ENCODE measurements at regions not wholly inside any gene's neighbourhood (a gene's known extent, or its start where the extent isn't known, plus 50 kb on each side); places are given as distances from the start of the nearest gene placed in this dataset.

GRCh38 chr16:9406038-9406712, 314.7 kb downstream of the HAPSTR1 start:
- H3K14ac ChIP-seq (ENCODE audit: low read length) = no peak overlapping the region
- H3K36me3 ChIP-seq (replicated peaks in 1 of 2; ENCODE audit: control insufficient read depth in 2 of 2, insufficient read depth in 2 of 2, low read length in 2 of 2) = no peaks in the 10 kb centered on the region
- no peak overlapping the region for H4K8ac ChIP-seq (ENCODE audit: low read depth, low read length)
- no peak overlapping the region for H3K23ac ChIP-seq (ENCODE audit: low read depth, low read length, poor library complexity)
- H3K27me3 ChIP-seq (ENCODE audit: control insufficient read depth in 3 of 3, insufficient read depth in 3 of 3, low read depth in 1 of 3, low read length in 3 of 3) = no peaks in the 10 kb centered on the region
- H3K18ac ChIP-seq (ENCODE audit: low read length) = no peak overlapping the region
- no peak for DNase-seq (ENCODE audit: low spot score)
- H2AFZ ChIP-seq (ENCODE audit: low read length) = no peak overlapping the region
- H3K4me2 ChIP-seq (ENCODE audit: insufficient read depth, low read length, poor library complexity, severe bottlenecking) = no peak overlapping the region
- WGBS, 2 donors (ENCODE audit: extremely low coverage in 2 of 2, insufficient read length in 2 of 2, insufficient replicate concordance in 1 of 2) = no CpG with 5 or more reads among the region's 4 CpGs
- H4K91ac ChIP-seq (ENCODE audit: low read depth, low read length, poor library complexity) = no peak overlapping the region
- H2AK5ac ChIP-seq (ENCODE audit: low read depth, low read length) = no peak overlapping the region
- peaks cover 0 to 1% of the 10 kb centered on the region in 2 donors for H3K4me1 ChIP-seq (ENCODE audit: control insufficient read depth in 2 of 2, insufficient read depth in 1 of 2, low read depth in 1 of 2, low read length in 2 of 2)
- H2BK120ac ChIP-seq (ENCODE audit: low read depth, low read length) = no peak overlapping the region
- no peak overlapping the region for H2BK12ac ChIP-seq (ENCODE audit: low read length)
- H2BK15ac ChIP-seq (ENCODE audit: low read length) = no peak overlapping the region
- no peak overlapping the region for H3K9ac ChIP-seq (ENCODE audit: low read depth, low read length, poor library complexity)
- H3K79me1 ChIP-seq (ENCODE audit: low read depth, low read length) = no peaks in the 10 kb centered on the region
- H3K4ac ChIP-seq (ENCODE audit: low read length) = no peak overlapping the region
- H3K27ac ChIP-seq (replicated peaks; ENCODE audit: low read length) = no peak overlapping the region
- H3K9me3 ChIP-seq (replicated peaks in 1 of 2; ENCODE audit: control insufficient read depth in 2 of 2, insufficient read depth in 1 of 2, low read depth in 1 of 2, low read length in 2 of 2) = no peaks in the 10 kb centered on the region
- H2BK5ac ChIP-seq (ENCODE audit: low read length) = no peak overlapping the region
- H3K4me3 ChIP-seq (ENCODE audit: low read length in 2 of 2) = no peak overlapping the region

DNA sequence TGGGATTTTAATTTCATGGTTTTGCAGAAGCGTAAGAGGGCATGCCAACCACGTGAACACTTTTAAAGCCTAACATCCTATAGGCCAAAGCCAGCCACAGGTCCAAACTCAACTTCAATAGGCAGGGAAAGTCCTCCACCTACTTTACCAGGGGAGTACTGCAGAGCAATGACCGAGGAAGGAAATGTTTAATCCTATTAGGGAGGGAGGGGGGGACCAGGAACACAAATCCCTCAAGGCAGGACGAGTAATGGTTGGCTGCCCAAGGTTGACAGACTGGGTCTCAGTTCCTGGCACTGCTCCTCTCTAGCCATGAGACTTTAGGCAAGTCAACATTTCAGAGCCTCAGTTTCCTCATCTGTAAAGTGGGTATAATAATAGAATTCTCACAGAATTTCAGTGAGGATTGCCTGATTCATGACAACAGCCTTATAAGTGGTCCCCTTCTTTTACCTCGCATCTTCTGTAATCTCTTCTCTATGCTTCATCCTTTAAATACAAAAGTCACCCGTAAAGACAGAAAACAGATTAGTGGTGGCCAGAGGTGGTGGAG, 315.8 kb downstream of the HAPSTR1 start:
- no peak overlapping the region for H3K4me2 ChIP-seq (ENCODE audit: insufficient read depth, low read length, poor library complexity, severe bottlenecking)
- H3K4me1 ChIP-seq (ENCODE audit: control insufficient read depth in 2 of 2, insufficient read depth in 1 of 2, low read depth in 1 of 2, low read length in 2 of 2) = peaks cover 0 to 1% of the 10 kb centered on the region in 2 donors
- no peak overlapping the region for H4K8ac ChIP-seq (ENCODE audit: low read depth, low read length)
- H4K91ac ChIP-seq (ENCODE audit: low read depth, low read length, poor library complexity) = no peak overlapping the region
- no peak overlapping the region for H2AK5ac ChIP-seq (ENCODE audit: low read depth, low read length)
- no peaks in the 10 kb centered on the region for H3K27me3 ChIP-seq (ENCODE audit: control insufficient read depth in 3 of 3, insufficient read depth in 3 of 3, low read depth in 1 of 3, low read length in 3 of 3)
- no peak for DNase-seq (ENCODE audit: low spot score)
- no peak overlapping the region for H3K4ac ChIP-seq (ENCODE audit: low read length)
- H2BK12ac ChIP-seq (ENCODE audit: low read length) = no peak overlapping the region
- no peak overlapping the region for H2BK15ac ChIP-seq (ENCODE audit: low read length)
- H2BK120ac ChIP-seq (ENCODE audit: low read depth, low read length) = no peak overlapping the region
- H3K14ac ChIP-seq (ENCODE audit: low read length) = no peak overlapping the region
- H3K4me3 ChIP-seq (ENCODE audit: low read length in 2 of 2) = no peak overlapping the region
- H2AFZ ChIP-seq (ENCODE audit: low read length) = no peak overlapping the region
- no peak overlapping the region for H3K9ac ChIP-seq (ENCODE audit: low read depth, low read length, poor library complexity)
- no peak overlapping the region for H2BK5ac ChIP-seq (ENCODE audit: low read length)
- H3K9me3 ChIP-seq (replicated peaks in 1 of 2; ENCODE audit: control insufficient read depth in 2 of 2, insufficient read depth in 1 of 2, low read depth in 1 of 2, low read length in 2 of 2) = no peaks in the 10 kb centered on the region
- H3K27ac ChIP-seq (replicated peaks; ENCODE audit: low read length) = no peak overlapping the region
- WGBS, 2 donors (ENCODE audit: extremely low coverage in 2 of 2, insufficient read length in 2 of 2, insufficient replicate concordance in 1 of 2) = no CpG with 5 or more reads among the region's 6 CpGs
- H3K18ac ChIP-seq (ENCODE audit: low read length) = no peak overlapping the region
- H3K36me3 ChIP-seq (replicated peaks in 1 of 2; ENCODE audit: control insufficient read depth in 2 of 2, insufficient read depth in 2 of 2, low read length in 2 of 2) = no peaks in the 10 kb centered on the region
- no peaks in the 10 kb centered on the region for H3K79me1 ChIP-seq (ENCODE audit: low read depth, low read length)
- H3K23ac ChIP-seq (ENCODE audit: low read depth, low read length, poor library complexity) = no peak overlapping the region

DNA sequence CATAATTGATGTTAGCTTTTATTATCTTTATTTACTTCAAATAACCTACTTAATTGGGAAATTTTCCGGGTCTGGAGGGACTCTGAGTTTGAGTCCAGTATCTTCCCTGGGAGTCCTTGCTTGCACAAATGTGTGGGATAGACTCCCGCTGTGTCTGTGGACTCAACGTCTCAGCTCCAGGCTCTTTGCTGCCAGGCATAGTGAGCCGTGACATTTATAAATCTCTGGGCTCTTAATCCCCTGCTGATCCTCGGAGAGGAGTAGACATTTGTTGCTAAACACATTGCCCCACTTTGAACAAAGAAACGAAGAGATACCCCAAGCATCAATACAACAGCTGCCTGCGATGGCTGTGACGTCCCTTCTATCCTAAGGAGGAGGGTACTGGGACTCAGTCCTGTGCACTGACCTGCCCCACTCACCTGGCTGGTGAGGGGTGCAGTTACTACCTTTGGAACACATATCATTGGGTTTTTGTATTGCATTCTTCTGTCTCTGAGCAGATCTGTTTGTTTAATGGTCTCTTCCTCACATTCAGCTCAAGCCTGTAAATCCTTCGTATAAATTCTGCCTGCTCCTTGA, 316.9 kb downstream of the HAPSTR1 start:
- H3K4ac ChIP-seq (ENCODE audit: low read length) = no peak overlapping the region
- H2AFZ ChIP-seq (ENCODE audit: low read length) = no peak overlapping the region

More for the DNA sequence above, 316.9 kb downstream of the HAPSTR1 start:
- no peaks in the 10 kb centered on the region for H3K27me3 ChIP-seq (ENCODE audit: control insufficient read depth in 3 of 3, insufficient read depth in 3 of 3, low read depth in 1 of 3, low read length in 3 of 3)
- no peak overlapping the region for H3K4me3 ChIP-seq (ENCODE audit: low read length in 2 of 2)
- H2BK15ac ChIP-seq (ENCODE audit: low read length) = no peak overlapping the region
- H3K27ac ChIP-seq (replicated peaks; ENCODE audit: low read length) = no peak overlapping the region
- H3K18ac ChIP-seq (ENCODE audit: low read length) = no peak overlapping the region
- no peak overlapping the region for H4K91ac ChIP-seq (ENCODE audit: low read depth, low read length, poor library complexity)
- H3K9me3 ChIP-seq (replicated peaks in 1 of 2; ENCODE audit: control insufficient read depth in 2 of 2, insufficient read depth in 1 of 2, low read depth in 1 of 2, low read length in 2 of 2) = no peaks in the 10 kb centered on the region
- H2BK12ac ChIP-seq (ENCODE audit: low read length) = no peak overlapping the region
- peaks cover 0 to 1% of the 10 kb centered on the region in 2 donors for H3K4me1 ChIP-seq (ENCODE audit: control insufficient read depth in 2 of 2, insufficient read depth in 1 of 2, low read depth in 1 of 2, low read length in 2 of 2)
- no peak overlapping the region for H3K23ac ChIP-seq (ENCODE audit: low read depth, low read length, poor library complexity)
- H3K4me2 ChIP-seq (ENCODE audit: insufficient read depth, low read length, poor library complexity, severe bottlenecking) = no peak overlapping the region
- no peak overlapping the region for H2BK120ac ChIP-seq (ENCODE audit: low read depth, low read length)
- no peak overlapping the region for H4K8ac ChIP-seq (ENCODE audit: low read depth, low read length)
- H3K79me1 ChIP-seq (ENCODE audit: low read depth, low read length) = no peaks in the 10 kb centered on the region
- H2BK5ac ChIP-seq (ENCODE audit: low read length) = no peak overlapping the region
- no CpG with 5 or more reads among the region's 9 CpGs for WGBS, 2 donors (ENCODE audit: extremely low coverage in 2 of 2, insufficient read length in 2 of 2, insufficient replicate concordance in 1 of 2)
- no peak overlapping the region for H3K9ac ChIP-seq (ENCODE audit: low read depth, low read length, poor library complexity)
- H3K14ac ChIP-seq (ENCODE audit: low read length) = no peak overlapping the region
- no peak overlapping the region for H2AK5ac ChIP-seq (ENCODE audit: low read depth, low read length)
- no peak for DNase-seq (ENCODE audit: low spot score)
- no peaks in the 10 kb centered on the region for H3K36me3 ChIP-seq (replicated peaks in 1 of 2; ENCODE audit: control insufficient read depth in 2 of 2, insufficient read depth in 2 of 2, low read length in 2 of 2)

Measured in neuronal stem cell (in vitro differentiated cells).